OCI-LY7 (cell line): ENCODE measurements at regions not wholly inside any gene's neighbourhood (a gene's known extent, or its start where the extent isn't known, plus 50 kb on each side); places are given as distances from the start of the nearest gene placed in this dataset.

ENCODE experiments used
- BruUV-seq: library from RNA; stranded (reverse); fragments of 400-500 nt; replicated peaks from 2 replicates; lab custom pipeline; 2021; lab: Mats Ljungman, UMichigan
- CTCF ChIA-PET: fragments of 300-600 bp; sonication (Branson Sonifier 250); formaldehyde crosslinking; loops from one replicate; lab custom pipeline; 2022; ENCODE audit warnings: antibody characterized with exemption; ENCODE audit not compliant: unreplicated experiment; lab: Charles Lee
- POLR2A ChIA-PET: fragments of 300-600 bp; sonication (Branson Sonifier 250); formaldehyde crosslinking; loops from one replicate; lab custom pipeline; 2022; ENCODE audit warnings: antibody characterized with exemption; lab: Charles Lee
- DNase-seq: peaks from one replicate; pipeline ENCODE4 v3.0.0-alpha.2; 2015; ENCODE audit warnings: low spot score
- H2AFZ ChIP-seq: fragments of 200-600 bp; sonication (generic), shearing (Covaris generic); 2 replicates; pipeline ENCODE4 v1.6.1; 2014; ENCODE audit warnings: mild to moderate bottlenecking, antibody characterized with exemption, low read length, moderate library complexity
- H3K27ac ChIP-seq: fragments of 200-600 bp; sonication (generic); 2 replicates; pipeline ENCODE4 v1.5.1; 2014; ENCODE audit warnings: mixed run types, low read depth, mild to moderate bottlenecking, moderate library complexity, low read length, inconsistent platforms; ENCODE audit not compliant: poor library complexity, severe bottlenecking
- H3K36me3 ChIP-seq: fragments of 200-600 bp; sonication (generic); 2 replicates; pipeline ENCODE4 v1.6.1; 2014; ENCODE audit warnings: mild to moderate bottlenecking, antibody characterized with exemption, low read length, moderate library complexity, mixed read lengths; ENCODE audit not compliant: insufficient read depth
- H3K4me1 ChIP-seq: fragments of 200-600 bp; sonication (generic); 2 replicates; pipeline ENCODE4 v1.5.1; 2014; ENCODE audit warnings: mild to moderate bottlenecking, low read length; ENCODE audit not compliant: insufficient read depth, poor library complexity, severe bottlenecking
- H3K4me2 ChIP-seq: fragments of 200-600 bp; sonication (generic); 2 replicates; pipeline ENCODE4 v1.6.1; 2014; ENCODE audit warnings: mild to moderate bottlenecking, low read length
- H3K4me3 ChIP-seq: fragments of 200-600 bp; sonication (generic); 2 replicates; pipeline ENCODE4 v1.5.1; 2014; ENCODE audit warnings: mild to moderate bottlenecking, low read depth, low read length; ENCODE audit not compliant: poor library complexity, severe bottlenecking
- H3K79me2 ChIP-seq: fragments of 200-600 bp; sonication (generic); 2 replicates; pipeline ENCODE4 v1.6.1; 2016; ENCODE audit warnings: low read depth, mild to moderate bottlenecking, low read length, moderate library complexity, mixed read lengths; ENCODE audit not compliant: insufficient read depth
- H3K9me2 ChIP-seq: fragments of 200-600 bp; sonication (generic); 2 replicates; pipeline ENCODE4 v1.6.1; 2016; ENCODE audit warnings: mild to moderate bottlenecking, low read length, mixed read lengths; ENCODE audit not compliant: insufficient read depth
- H3K9me3 ChIP-seq: fragments of 200-600 bp; sonication (generic); 2 replicates; pipeline ENCODE4 v1.6.1; 2014; ENCODE audit warnings: mild to moderate bottlenecking, mixed run types, low read length, mixed read lengths
- H4K20me1 ChIP-seq: fragments of 200-600 bp; sonication (generic); 2 replicates; pipeline ENCODE4 v1.6.1; 2014; ENCODE audit warnings: mild to moderate bottlenecking, antibody characterized with exemption, low read length, moderate library complexity, mixed read lengths; ENCODE audit not compliant: insufficient read depth
- CTCF ChIP-seq: fragments of 200-600 bp; sonication (generic); conservative IDR thresholded peaks from 2 replicates; pipeline ENCODE4 v1.5.1; 2014; ENCODE audit warnings: mild to moderate bottlenecking, antibody characterized with exemption, low read length, moderate library complexity, mixed read lengths
- EZH2phosphoT487 ChIP-seq: fragments of 200-600 bp; sonication (generic); IDR thresholded peaks from 2 replicates; pipeline ENCODE4 v1.6.1; 2018; ENCODE audit warnings: low read depth, borderline replicate concordance, mild to moderate bottlenecking, mixed run types, antibody characterized with exemption, low read length, moderate library complexity, mixed read lengths
- intact Hi-C: fragments of 100-400 bp; cut with micrococcal nuclease; formaldehyde crosslinking; loops from one replicate; pipeline ENCODE4 v1.10.0; 2022; ENCODE audit not compliant: unreplicated experiment

DNA sequence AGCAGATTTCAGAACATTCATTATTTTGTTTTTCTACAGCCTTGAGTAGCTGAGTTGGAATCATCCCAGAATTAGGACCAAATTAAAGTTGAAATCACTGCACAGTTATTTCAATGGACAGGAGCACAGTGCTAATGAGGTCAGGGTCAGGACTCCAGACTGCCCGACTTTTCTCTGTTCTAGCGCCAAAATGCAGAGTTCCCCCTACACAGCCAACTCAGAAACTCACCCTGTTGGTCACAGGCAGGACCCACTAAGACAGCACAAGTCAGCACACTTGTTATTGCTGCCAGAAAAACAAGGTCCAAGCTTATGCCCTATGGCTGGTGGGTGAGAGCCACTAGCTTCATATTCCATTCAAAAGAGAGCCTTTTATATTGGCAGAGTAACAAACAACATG is 198.1 kb upstream of the KRR1 start:
- ChIA-PET CTCF (no interaction called here), POLR2A (no interaction called here)
- no peak overlapping the region for H3K4me3 ChIP-seq
- H2AFZ ChIP-seq: no peak overlapping the region
- intact Hi-C loops: no loop called here
- DNase-seq: no peak
- H4K20me1 ChIP-seq: no peaks in the 10 kb centered on the region
- H3K9me2 ChIP-seq: 0 out of 2 replicates have a peak, but pooled peaks cover 4% of the 10 kb centered on the region
- BruUV-seq: no TSS peak
- H3K4me2 ChIP-seq: no peak overlapping the region
- H3K27ac ChIP-seq: no peak overlapping the region
- peaks cover 6% of the 10 kb centered on the region for H3K4me1 ChIP-seq
- no peak for TF ChIP-seq EZH2phosphoT487
- no peaks in the 10 kb centered on the region for H3K36me3 ChIP-seq
- no peaks in the 10 kb centered on the region for H3K79me2 ChIP-seq
- H3K9me3 ChIP-seq: no peaks in the 10 kb centered on the region

DNA sequence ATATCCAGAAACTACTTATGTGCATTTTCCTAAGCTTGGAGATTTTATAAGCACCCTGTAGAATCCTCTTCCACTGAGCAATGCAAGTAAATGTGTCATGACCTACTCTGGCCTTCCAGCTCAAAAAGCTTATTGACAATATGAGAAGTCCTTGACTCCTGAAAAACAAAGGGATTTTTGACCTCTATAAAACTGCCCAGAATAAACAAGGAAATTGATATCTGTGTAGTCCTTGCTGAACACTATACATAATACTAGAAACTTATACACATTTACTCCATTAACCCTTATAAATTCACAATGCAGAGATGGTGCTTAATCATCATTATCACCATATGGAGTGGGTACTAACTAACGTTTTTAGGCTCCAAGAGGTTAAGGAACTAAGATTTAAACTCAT is 197.4 kb upstream of the KRR1 start:
- Histone ChIP-seq H3K4me2 (no peak overlapping the region), H3K9me3 (no peaks in the 10 kb centered on the region), H3K27ac (no peak overlapping the region), H4K20me1 (no peaks in the 10 kb centered on the region), H2AFZ (no peak overlapping the region), H3K36me3 (no peaks in the 10 kb centered on the region), H3K9me2 (0 out of 2 replicates have a peak, but pooled peaks cover 4% of the 10 kb centered on the region), H3K79me2 (no peaks in the 10 kb centered on the region), H3K4me1 (peaks cover 6% of the 10 kb centered on the region), H3K4me3 (no peak overlapping the region)
- CTCF ChIA-PET: interaction anchor here (0.6 kb wide), 1 partner anchor 252 kb away, joined by 3 read pairs; no protein-coding TSS in a partner anchor
- no TSS peak for BruUV-seq
- POLR2A ChIA-PET: interaction anchor here (0.6 kb wide), 1 partner anchor 306 kb away, joined by 4 read pairs; no protein-coding TSS in a partner anchor
- no peak for DNase-seq
- TF ChIP-seq CTCF (no peak), EZH2phosphoT487 (no peak)
- intact Hi-C loops: no loop called here

DNA sequence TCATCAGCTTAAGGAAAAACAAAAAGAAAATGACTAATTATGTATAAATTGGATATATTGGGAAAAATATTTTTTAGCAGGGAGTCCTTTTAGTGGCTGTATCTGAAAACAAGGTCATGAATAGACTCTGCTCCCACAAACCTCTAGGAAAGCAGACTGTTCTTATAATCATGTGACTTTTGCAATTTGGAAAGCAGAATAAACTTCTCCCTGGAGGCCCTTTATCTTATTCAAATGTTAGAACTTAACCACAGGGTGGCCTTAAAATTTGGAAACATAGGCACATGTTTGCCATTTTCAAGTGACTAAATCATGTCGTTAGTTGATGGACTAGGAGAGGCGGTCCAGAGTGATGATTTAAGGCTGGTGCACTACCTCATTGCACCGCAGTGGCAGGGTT is 196.6 kb upstream of the KRR1 start:
- ChIA-PET CTCF (no interaction called here), POLR2A (no interaction called here)
- no peak overlapping the region for H3K4me2 ChIP-seq
- H3K79me2 ChIP-seq: no peaks in the 10 kb centered on the region
- TF ChIP-seq EZH2phosphoT487: no peak
- TF ChIP-seq CTCF: no peak
- BruUV-seq: no TSS peak
- H3K4me1 ChIP-seq: peaks cover 6% of the 10 kb centered on the region
- H3K9me2 ChIP-seq: 0 out of 2 replicates have a peak, but pooled peaks cover 4% of the 10 kb centered on the region
- no peaks in the 10 kb centered on the region for H3K9me3 ChIP-seq
- no peak for DNase-seq
- no peaks in the 10 kb centered on the region for H4K20me1 ChIP-seq
- H3K27ac ChIP-seq: no peak overlapping the region
- H2AFZ ChIP-seq: no peak overlapping the region
- intact Hi-C loops: no loop called here
- H3K36me3 ChIP-seq: no peaks in the 10 kb centered on the region
- no peak overlapping the region for H3K4me3 ChIP-seq
